ENCODE measurements at regions not wholly inside any gene's neighbourhood (a gene's known extent, or its start where the extent isn't known, plus 50 kb on each side); places are given as distances from the start of the nearest gene placed in this dataset.

DNA sequence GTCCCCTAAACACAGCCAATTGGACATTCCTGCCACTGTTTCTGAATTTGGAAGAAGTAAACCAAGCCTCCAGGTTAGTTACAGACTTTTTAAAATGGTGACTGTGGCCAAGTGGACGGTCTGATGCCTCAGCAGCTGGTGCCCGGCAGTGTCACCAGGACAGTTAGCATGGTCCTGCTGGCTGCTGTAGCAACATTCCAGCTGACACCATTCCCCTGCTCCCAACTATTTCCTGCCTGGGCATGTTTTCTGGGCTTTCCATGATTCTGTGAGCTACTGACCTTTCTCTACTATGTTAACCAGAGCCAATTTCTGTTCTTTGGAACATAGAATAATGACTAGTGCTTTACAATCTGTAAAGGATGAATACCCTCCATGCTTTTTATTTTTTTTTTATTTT lies 95.0 kb downstream of the TLR5 start:
- no peak for DNase-seq (ENCODE audit: low read depth in 2 of 2)

DNA sequence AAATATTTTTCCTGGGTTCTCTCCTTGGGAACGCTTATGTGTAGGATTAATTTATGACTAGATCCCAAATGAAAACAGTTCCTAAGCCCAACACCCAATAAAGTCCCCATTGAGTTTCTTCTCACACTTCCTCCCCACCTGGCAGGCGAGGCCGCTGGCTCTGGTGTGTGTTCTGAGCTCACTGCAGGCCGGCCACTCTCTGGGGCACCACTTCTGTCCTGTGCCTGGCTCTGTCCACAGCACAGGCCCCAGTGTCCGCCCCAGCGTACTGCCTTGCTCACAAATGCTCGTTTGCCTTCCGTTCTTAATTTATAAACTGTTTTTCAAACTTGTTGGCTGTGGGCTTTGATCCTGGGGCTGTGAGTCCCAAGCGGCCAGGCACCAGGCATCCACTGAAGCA lies 90.6 kb downstream of the TLR5 start:
- no peak for DNase-seq (ENCODE audit: low read depth in 2 of 2)

DNA sequence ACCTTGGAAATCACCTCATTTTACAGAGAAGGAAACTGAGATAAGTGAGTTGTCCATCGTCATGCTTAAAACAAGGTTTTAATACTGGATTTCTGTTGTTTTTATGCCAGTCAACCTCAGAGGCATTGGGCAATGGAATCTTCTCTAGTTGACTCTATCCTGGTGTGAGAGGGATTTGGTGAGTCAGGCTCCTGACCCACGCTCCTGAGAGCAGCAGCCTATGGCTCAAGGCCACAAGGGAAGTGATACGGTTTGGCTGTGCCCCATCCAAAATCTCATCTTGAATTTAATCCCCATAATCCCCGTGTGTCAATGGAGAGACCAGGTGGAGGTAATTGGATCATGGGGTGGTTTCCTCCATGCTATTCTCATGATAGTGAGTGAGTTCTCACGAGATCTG lies 90.1 kb downstream of the TLR5 start:
- no peak for DNase-seq (ENCODE audit: low read depth in 2 of 2)

DNA sequence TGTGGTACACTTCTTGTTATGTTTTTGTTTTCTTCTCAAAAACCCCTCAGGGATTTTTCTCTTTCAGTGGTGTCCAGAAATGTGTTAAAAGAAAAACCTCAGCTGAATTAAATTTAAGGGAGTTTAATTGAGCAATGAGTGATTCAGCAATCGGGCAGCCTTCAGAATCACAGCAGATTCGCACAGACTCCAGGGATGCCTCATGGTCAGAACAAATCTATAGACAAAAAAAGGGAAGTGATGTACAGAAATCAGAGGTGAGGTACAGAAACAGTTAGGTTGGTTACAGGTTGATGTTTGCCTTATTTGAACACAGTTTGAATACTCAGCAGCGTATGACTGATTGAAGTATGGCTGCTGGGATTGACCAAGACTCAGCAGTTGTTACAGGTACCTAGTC lies 86.2 kb downstream of the TLR5 start:
- DNase-seq (ENCODE audit: low read depth in 2 of 2): no peak

DNA sequence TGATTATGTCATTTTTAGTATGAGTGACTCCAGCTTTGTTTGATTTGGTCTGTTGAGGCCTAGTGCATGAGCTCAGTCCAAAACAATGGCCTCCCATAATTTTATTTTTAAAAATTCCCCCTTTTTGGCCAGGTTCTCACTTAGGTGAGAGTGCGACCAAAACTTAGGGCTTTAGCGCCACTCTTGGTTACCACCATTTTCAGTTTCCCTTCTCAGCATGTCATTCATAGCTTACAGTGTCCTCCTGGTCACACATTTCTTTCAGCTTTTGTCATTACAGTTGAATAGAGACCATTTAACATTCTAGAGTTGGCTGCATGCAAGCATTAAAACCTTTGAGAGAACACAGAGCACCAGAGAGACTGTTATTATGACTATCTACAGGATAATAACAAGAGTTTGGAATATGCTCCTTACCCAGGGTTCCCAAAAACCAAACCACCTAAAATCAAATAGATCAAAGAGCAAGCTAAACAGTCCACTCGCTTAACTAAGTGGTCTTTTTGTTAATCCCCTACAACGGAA lies 85.4 kb downstream of the TLR5 start:
- no peak for DNase-seq (ENCODE audit: low read depth in 2 of 2)

Data from stimulated activated CD4-positive, alpha-beta T cell treated with anti-CD3 and anti-CD28 coated beads, Interleukin-15, amount 100 ng/mL, for 48 hours (primary cell).